ENCODE measurements at regions not wholly inside any gene's neighbourhood (a gene's known extent, or its start where the extent isn't known, plus 50 kb on each side); places are given as distances from the start of the nearest gene placed in this dataset.

DNA sequence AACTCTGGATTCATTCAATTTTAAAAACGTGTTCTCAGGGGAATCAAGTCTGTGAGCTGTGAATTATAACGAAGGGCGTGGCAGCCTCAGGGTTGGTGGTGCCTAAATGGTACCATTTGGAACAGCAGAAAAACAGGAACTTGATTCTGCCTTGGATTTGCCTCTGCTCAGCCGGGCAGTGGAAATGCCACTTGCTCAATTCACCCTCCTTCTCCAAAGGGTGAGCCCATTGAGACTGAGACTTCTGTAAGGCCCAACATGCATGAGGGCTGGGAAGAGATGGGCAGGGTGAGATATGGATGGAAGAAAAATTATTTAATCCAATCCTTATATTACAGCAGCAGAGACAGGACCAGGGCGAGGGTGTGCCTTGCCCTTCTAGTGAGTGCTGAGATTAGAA lies 107.1 kb upstream of the HABP2 start:
- TF ChIP-seq POLR2A (IDR thresholded peaks at IDR 0.05) = no peak
- TF ChIP-seq, protein P1, sequence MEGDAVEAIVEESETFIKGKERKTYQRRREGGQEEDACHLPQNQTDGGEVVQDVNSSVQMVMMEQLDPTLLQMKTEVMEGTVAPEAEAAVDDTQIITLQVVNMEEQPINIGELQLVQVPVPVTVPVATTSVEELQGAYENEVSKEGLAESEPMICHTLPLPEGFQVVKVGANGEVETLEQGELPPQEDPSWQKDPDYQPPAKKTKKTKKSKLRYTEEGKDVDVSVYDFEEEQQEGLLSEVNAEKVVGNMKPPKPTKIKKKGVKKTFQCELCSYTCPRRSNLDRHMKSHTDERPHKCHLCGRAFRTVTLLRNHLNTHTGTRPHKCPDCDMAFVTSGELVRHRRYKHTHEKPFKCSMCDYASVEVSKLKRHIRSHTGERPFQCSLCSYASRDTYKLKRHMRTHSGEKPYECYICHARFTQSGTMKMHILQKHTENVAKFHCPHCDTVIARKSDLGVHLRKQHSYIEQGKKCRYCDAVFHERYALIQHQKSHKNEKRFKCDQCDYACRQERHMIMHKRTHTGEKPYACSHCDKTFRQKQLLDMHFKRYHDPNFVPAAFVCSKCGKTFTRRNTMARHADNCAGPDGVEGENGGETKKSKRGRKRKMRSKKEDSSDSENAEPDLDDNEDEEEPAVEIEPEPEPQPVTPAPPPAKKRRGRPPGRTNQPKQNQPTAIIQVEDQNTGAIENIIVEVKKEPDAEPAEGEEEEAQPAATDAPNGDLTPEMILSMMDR (IDR thresholded peaks at IDR 0.05) = no peak
